Heart right ventricle (tissue), 16 donors: ENCODE measurements at regions not wholly inside any gene's neighbourhood (a gene's known extent, or its start where the extent isn't known, plus 50 kb on each side); places are given as distances from the start of the nearest gene placed in this dataset.

Source experiments
- ATAC-seq, 8 donors: fragments of 200-7000 bp; cut with Tn5 transposase; one replicate each; pipeline ENCODE4 v1.9.1; 2020; ENCODE audit warnings: mild to moderate bottlenecking in 8 of 8, moderate library complexity in 8 of 8, moderate number of reproducible peaks in 1 of 8
- DNase-seq, 2 donors: peaks; one replicate each; pipeline ENCODE4 v3.0.0-alpha.2; 2020
- H3K27ac ChIP-seq, 10 donors: fragments of 200-600 bp; sonication (generic) in 2 of 10; one replicate each; pipeline versions ENCODE4 v1.5.0 to v1.8.0; 2020 to 2022; ENCODE audit warnings: mild to moderate bottlenecking in 3 of 10
- H3K27me3 ChIP-seq, 7 donors: fragments of 200-600 bp; one replicate each; pipeline ENCODE4 v1.8.0; 2021 to 2022; ENCODE audit warnings: mild to moderate bottlenecking in 2 of 7
- H3K36me3 ChIP-seq, 9 donors: fragments of 200-600 bp; sonication (generic) in 1 of 9; one replicate each; pipeline versions ENCODE4 v1.5.0 to v1.8.0; 2020 to 2022; ENCODE audit warnings: mild to moderate bottlenecking in 2 of 9
- H3K4me1 ChIP-seq, 9 donors: fragments of 200-600 bp; sonication (generic) in 1 of 9; one replicate each; pipeline versions ENCODE4 v1.5.0 to v1.8.0; 2020 to 2022; ENCODE audit warnings: mild to moderate bottlenecking in 4 of 9
- H3K4me3 ChIP-seq, 10 donors: fragments of 200-600 bp; sonication (generic) in 2 of 10; one replicate each; pipeline versions ENCODE4 v1.5.0 to v1.8.0; 2020 to 2022; ENCODE audit warnings: mild to moderate bottlenecking in 7 of 10, moderate library complexity in 2 of 10
- H3K9me3 ChIP-seq, 11 donors: fragments of 200-600 bp in 10 of 11; sonication (generic) in 2 of 11; one replicate each; pipeline versions ENCODE4 v1.5.0 to v1.8.0; 2013 to 2022; ENCODE audit warnings: mild to moderate bottlenecking in 2 of 11, control low read depth in 1 of 11, moderate library complexity in 1 of 11
- CTCF ChIP-seq, 9 donors: fragments of 200-600 bp; sonication (generic) in 2 of 9; IDR thresholded peaks; one replicate each; pipeline versions ENCODE4 v1.5.0 to v1.8.0; 2021 to 2022; ENCODE audit warnings: antibody characterized with exemption in 9 of 9, mild to moderate bottlenecking in 5 of 9, moderate library complexity in 1 of 9
- WGBS, 2 donors: extraction: QIAGEN DNeasy Blood & Tissue Kit; methylation state at CpG; one replicate each; pipeline ENCODE4 v1.1.7; 2013; ENCODE audit warnings: inconsistent platforms in 1 of 2; 5-methylcytosine and 5-hydroxymethylcytosine counted together
- intact Hi-C, 10 donors: fragments of 100-400 bp; cut with DNase I; formaldehyde crosslinking; loops; one replicate each; pipeline versions ENCODE4 v1.11.1 to v1.14.2; 2022
- donor health status: Arrhythmogenic right ventricular cardiomyopathy.
- donor health status: ischemic (EF 13 %, LVEDD 7.1; RV severe dilation, severe dysfunction).
- donor health status: healthy with polysubstance abuse.
- donor health status: DM: no; HTN: yes; CAD: no.
- donor health status: DM: no; HTN: no; CAD: no.
- donor health status: ischemic (EF 25% LVEDD 6.9; RV normal size, moderate dysfunction).
- donor health status: ischemic (EF 25% LVEDD 5.7; RV mildly dilated, moderate dysfunction).
- donor health status: healthy.
- donor health status: DM: yes; HTN: yes; CAD: no.
- donor health status: Ischemic cardiomyopathy.
- donor health status: ischemic (EF 35%, LVEDD 5.7; RV mildly dilated, moderate dysfunction).
- donor health status: nonischemic (EF 11% LVEDD 7.7; RV severe dilation, severe dysfunction).
- donor health status: DM: yes; HTN: yes; CAD: no.
- donor health status: PGD.
- donor health status: ischemic (EF 29% LVEDD 5.4; RV normal size, mild dysfunction).
- donor health status: nonischemic (EF 23%, LVEDD 6.1; RV moderate dilation, normal function).

GRCh38 chr9:126154182-126154827, 172.3 kb upstream of the MVB12B start:
- Histone ChIP-seq H3K27me3 (peaks cover 0 to 21% (median 16%) of the 10 kb centered on the region in 7 donors), H3K36me3 (no peaks in the 10 kb centered on the region), H3K9me3 (no peaks in the 10 kb centered on the region), H3K4me3 (no peak overlapping the region), H3K27ac (no peak overlapping the region), H3K4me1 (no peaks in the 10 kb centered on the region)
- 79 to 86% methylated on average over 10 of the region's 10 CpGs for WGBS, 2 donors
- DNase-seq, result no peak
- intact Hi-C loops, result no loop called here
- TF ChIP-seq CTCF (IDR thresholded peaks at IDR 0.05), result no peak
- ATAC-seq, result no peak

GRCh38 chr9:126154869-126155268, 171.8 kb upstream of the MVB12B start:
- WGBS, 2 donors, result 81 to 85% methylated on average over 5 of the region's 5 CpGs

GRCh38 chr9:126155756-126156664, 170.6 kb upstream of the MVB12B start:
- no peak for TF ChIP-seq CTCF (IDR thresholded peaks at IDR 0.05)
- WGBS, 2 donors, result 92% methylated on average over 19 of the region's 19 CpGs

More at GRCh38 chr9:126154869-126155268, 171.8 kb upstream of the MVB12B start:
- Histone ChIP-seq H3K4me3 (no peak overlapping the region), H3K27ac (no peak overlapping the region), H3K27me3 (peaks cover 0 to 21% (median 16%) of the 10 kb centered on the region in 7 donors), H3K4me1 (no peaks in the 10 kb centered on the region), H3K9me3 (no peaks in the 10 kb centered on the region), H3K36me3 (no peaks in the 10 kb centered on the region)
- DNase-seq (no peak), ATAC-seq (no peak)
- intact Hi-C loops, result no loop called here
- no peak for TF ChIP-seq CTCF (IDR thresholded peaks at IDR 0.05)

GRCh38 chr9:126156898-126157297, 169.7 kb upstream of the MVB12B start:
- Histone ChIP-seq H3K27me3 (peaks cover 0 to 20% (median 9%) of the 10 kb centered on the region in 7 donors), H3K4me3 (no peak overlapping the region), H3K27ac (no peak overlapping the region), H3K4me1 (no peaks in the 10 kb centered on the region), H3K36me3 (no peaks in the 10 kb centered on the region), H3K9me3 (no peaks in the 10 kb centered on the region)
- ATAC-seq (no peak), DNase-seq (no peak)
- no peak for TF ChIP-seq CTCF (IDR thresholded peaks at IDR 0.05)
- 87 to 89% methylated on average over 12 of the region's 12 CpGs for WGBS, 2 donors
- intact Hi-C loops, result no loop called here

More at GRCh38 chr9:126155756-126156664, 170.6 kb upstream of the MVB12B start:
- no peak for DNase-seq
- Histone ChIP-seq H3K4me1 (no peaks in the 10 kb centered on the region), H3K36me3 (no peaks in the 10 kb centered on the region), H3K27ac (no peak overlapping the region), H3K4me3 (no peak overlapping the region), H3K9me3 (no peaks in the 10 kb centered on the region), H3K27me3 (peaks cover 0 to 20% (median 15%) of the 10 kb centered on the region in 7 donors)
- ATAC-seq, result no peak
- intact Hi-C loops, result no loop called here
